DMS53 (cell line): ENCODE measurements at regions not wholly inside any gene's neighbourhood (a gene's known extent, or its start where the extent isn't known, plus 50 kb on each side); places are given as distances from the start of the nearest gene placed in this dataset.

Source experiments
- DNase-seq: peaks from one replicate; lab custom pipeline; 2025; lab: John Stamatoyannopoulos, UW

GRCh38 chr1:195562074-195562473 is 1046.2 kb downstream of the KCNT2 start:
- DNase-seq, result no peak

GRCh38 chr1:195550071-195550862 is 1058.0 kb downstream of the KCNT2 start:
- DNase-seq, result peak; percentile 18

GRCh38 chr1:195530961-195531360 is 1077.3 kb downstream of the KCNT2 start:
- DNase-seq, result no peak

GRCh38 chr1:195529881-195530280 is 1078.4 kb downstream of the KCNT2 start:
- no peak for DNase-seq

- no peak for DNase-seq
These were observed 1087.5 kb downstream of the KCNT2 start for GRCh38 chr1:195520757-195521156.

GRCh38 chr1:195516036-195516435 is 1092.2 kb downstream of the KCNT2 start:
- no peak for DNase-seq

GRCh38 chr1:195511501-195511900 is 1096.7 kb downstream of the KCNT2 start:
- no peak for DNase-seq

GRCh38 chr1:195501118-195501517 is 1107.1 kb downstream of the KCNT2 start:
- no peak for DNase-seq

- DNase-seq, result peak; percentile 11
These were observed 1112.3 kb downstream of the KCNT2 start for GRCh38 chr1:195495720-195496635.

- no peak for DNase-seq
These were observed 1126.1 kb downstream of the KCNT2 start for GRCh38 chr1:195482137-195482536.

- DNase-seq, result no peak
These were observed 1126.9 kb downstream of the KCNT2 start for GRCh38 chr1:195481293-195481692.

GRCh38 chr1:195475568-195475967 is 1132.7 kb downstream of the KCNT2 start:
- DNase-seq, result no peak

- no peak for DNase-seq
These were observed 1135.9 kb downstream of the KCNT2 start for GRCh38 chr1:195472291-195472690.

- DNase-seq, result no peak
These were observed 1141.6 kb downstream of the KCNT2 start for GRCh38 chr1:195466639-195467038.

GRCh38 chr1:195462646-195463045 is 1145.6 kb downstream of the KCNT2 start:
- DNase-seq, result no peak

GRCh38 chr1:195462152-195462551 is 1146.1 kb downstream of the KCNT2 start:
- DNase-seq, result no peak

GRCh38 chr1:195458365-195458764 is 1149.9 kb downstream of the KCNT2 start:
- DNase-seq, result no peak

- no peak for DNase-seq
These were observed 1157.4 kb downstream of the KCNT2 start for GRCh38 chr1:195450794-195451193.

- no peak for DNase-seq
These were observed 1168.6 kb downstream of the KCNT2 start for GRCh38 chr1:195439661-195440060.

GRCh38 chr1:195434566-195435203 is 1173.6 kb downstream of the KCNT2 start:
- DNase-seq, result peak; percentile 25

- DNase-seq, result no peak
These were observed 1177.4 kb downstream of the KCNT2 start for GRCh38 chr1:195430826-195431225.

GRCh38 chr1:195428927-195429326 is 1179.3 kb downstream of the KCNT2 start:
- DNase-seq, result no peak

GRCh38 chr1:195415584-195415983 is 1192.7 kb downstream of the KCNT2 start:
- no peak for DNase-seq
